Activated B cell treated with CpG ODN at 0.5 μM for 24 hours (primary cell): ENCODE measurements at regions not wholly inside any gene's neighbourhood (a gene's known extent, or its start where the extent isn't known, plus 50 kb on each side); places are given as distances from the start of the nearest gene placed in this dataset.

ENCODE experiments used
- ATAC-seq: fragments of 200-7000 bp; cut with Tn5 transposase; one replicate; pipeline ENCODE4 v1.10.0; 2021; ENCODE audit warnings: low read depth, mild to moderate bottlenecking, moderate library complexity
- CTCF ChIA-PET: fragments of 350-600 bp; sonication (Branson Sonifier 250); formaldehyde crosslinking; loops from one replicate; lab custom pipeline; 2021; ENCODE audit warnings: antibody characterized with exemption; lab: Charles Lee
- POLR2A ChIA-PET: fragments of 350-600 bp; sonication (Branson Sonifier 250); formaldehyde crosslinking; loops from one replicate; lab custom pipeline; 2021; ENCODE audit warnings: antibody characterized with exemption; lab: Charles Lee
- DNase-seq: peaks from one replicate; pipeline ENCODE4 v3.0.0; 2022
- H3K27ac Mint-ChIP-seq: one replicate; pipeline ENCODE4 v1.8.0; 2020; ENCODE audit warnings: mixed read lengths
- H3K27me3 Mint-ChIP-seq: one replicate; pipeline ENCODE4 v1.8.0; 2021; ENCODE audit warnings: mixed read lengths
- H3K36me3 Mint-ChIP-seq: one replicate; pipeline ENCODE4 v1.8.0; 2021; ENCODE audit warnings: low read depth, mixed read lengths
- H3K4me1 Mint-ChIP-seq: one replicate; pipeline ENCODE4 v1.8.0; 2021; ENCODE audit warnings: mixed read lengths
- H3K4me3 Mint-ChIP-seq: one replicate; pipeline ENCODE4 v1.8.0; 2020; ENCODE audit warnings: mild to moderate bottlenecking, mixed read lengths
- H3K9me3 Mint-ChIP-seq: one replicate; pipeline ENCODE4 v1.8.0; 2020; ENCODE audit warnings: mixed read lengths
- CTCF ChIP-seq: fragments of 200-600 bp; IDR thresholded peaks from one replicate; pipeline ENCODE4 v1.8.0; 2022; ENCODE audit warnings: antibody characterized with exemption, mild to moderate bottlenecking
- intact Hi-C: fragments of 100-400 bp; cut with micrococcal nuclease; formaldehyde crosslinking; loops from one replicate; pipeline ENCODE4 v1.15.1; 2024

DNA sequence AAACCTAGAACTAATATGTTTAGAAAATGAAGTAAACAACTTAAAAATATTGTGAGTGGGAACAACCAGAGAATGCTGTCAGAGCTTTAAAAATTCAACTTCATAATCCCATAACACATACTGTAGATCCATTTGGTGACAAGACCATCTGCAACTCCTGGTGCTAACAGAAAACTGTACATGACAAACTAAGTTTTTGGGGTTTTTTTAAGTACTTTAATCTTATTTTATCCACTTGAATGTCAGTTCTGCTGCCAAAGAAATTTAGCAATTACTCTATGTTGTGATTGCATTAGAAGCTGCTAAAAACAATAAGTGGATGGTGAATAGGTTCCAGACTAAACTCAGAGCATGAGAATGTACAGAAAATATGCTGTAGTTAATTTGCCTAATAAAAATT lies 345.4 kb downstream of the COL12A1 start:
- no peaks in the 10 kb centered on the region for H3K27me3 Mint-ChIP-seq
- CTCF ChIA-PET, result no interaction called here
- DNase-seq, result no peak
- no peak for ATAC-seq
- no peaks in the 10 kb centered on the region for H3K4me1 Mint-ChIP-seq
- no peaks in the 10 kb centered on the region for H3K36me3 Mint-ChIP-seq
- no peak overlapping the region for H3K4me3 Mint-ChIP-seq
- no peak for TF ChIP-seq CTCF
- no peak overlapping the region for H3K27ac Mint-ChIP-seq
- intact Hi-C loops, result no loop called here
- POLR2A ChIA-PET, result no interaction called here
- H3K9me3 Mint-ChIP-seq, result no peaks in the 10 kb centered on the region

DNA sequence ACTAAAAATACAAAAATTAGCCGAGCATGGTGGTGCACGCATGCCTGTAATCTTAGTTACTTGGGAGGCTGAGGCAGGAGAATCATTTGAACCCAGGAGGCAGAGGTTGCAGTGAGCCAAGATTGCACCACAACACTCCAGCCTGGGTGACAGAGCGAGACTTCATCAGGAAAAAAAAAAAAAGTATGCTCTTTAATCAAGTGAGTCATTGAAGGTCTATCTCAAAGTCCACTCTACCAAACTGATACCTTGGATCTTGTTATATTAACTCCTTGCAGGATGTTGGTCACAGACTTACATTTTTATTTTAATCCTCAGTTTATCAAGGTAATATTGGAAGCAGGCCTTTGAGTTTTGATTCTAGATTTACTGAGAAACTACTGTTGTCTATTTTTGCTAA lies 348.7 kb downstream of the COL12A1 start:
- Mint-ChIP-seq H3K36me3 (no peaks in the 10 kb centered on the region), H3K9me3 (no peaks in the 10 kb centered on the region), H3K4me3 (no peak overlapping the region), H3K4me1 (no peaks in the 10 kb centered on the region), H3K27ac (no peak overlapping the region), H3K27me3 (no peaks in the 10 kb centered on the region)
- no peak for ATAC-seq
- DNase-seq, result no peak
- intact Hi-C loops, result no loop called here
- TF ChIP-seq CTCF, result no peak
- ChIA-PET CTCF (no interaction called here), POLR2A (no interaction called here)

DNA sequence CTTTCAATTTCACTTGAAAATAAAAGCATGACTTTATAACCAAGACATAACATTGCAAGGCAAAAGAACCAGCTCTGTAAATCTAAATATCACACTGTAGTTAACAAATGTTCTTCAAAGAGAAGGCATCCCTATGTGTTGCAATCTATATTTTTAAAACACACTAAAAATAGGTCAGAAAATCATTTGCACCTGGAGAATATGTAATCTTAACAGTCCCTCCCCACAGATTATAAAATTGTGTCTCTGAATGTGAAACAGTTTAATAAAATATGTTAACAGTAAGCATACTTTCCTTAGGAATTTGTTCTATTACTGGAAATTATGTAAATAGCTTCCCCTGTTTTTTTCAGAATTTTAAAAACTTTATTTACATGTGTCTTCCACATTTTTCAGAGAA lies 351.9 kb downstream of the COL12A1 start:
- ATAC-seq (no peak), DNase-seq (no peak)
- no peaks in the 10 kb centered on the region for H3K36me3 Mint-ChIP-seq
- no peaks in the 10 kb centered on the region for H3K27me3 Mint-ChIP-seq
- intact Hi-C loops, result no loop called here
- H3K27ac Mint-ChIP-seq, result no peak overlapping the region
- peaks cover 2% of the 10 kb centered on the region for H3K9me3 Mint-ChIP-seq
- CTCF ChIA-PET, result no interaction called here
- POLR2A ChIA-PET, result no interaction called here
- no peak for TF ChIP-seq CTCF
- no peak overlapping the region for H3K4me3 Mint-ChIP-seq
- no peaks in the 10 kb centered on the region for H3K4me1 Mint-ChIP-seq

GRCh38 chr6:74851596-74851995 lies 354.3 kb downstream of the COL12A1 start:
- no peak overlapping the region for H3K27ac Mint-ChIP-seq
- intact Hi-C loops, result no loop called here
- TF ChIP-seq CTCF, result no peak

DNA sequence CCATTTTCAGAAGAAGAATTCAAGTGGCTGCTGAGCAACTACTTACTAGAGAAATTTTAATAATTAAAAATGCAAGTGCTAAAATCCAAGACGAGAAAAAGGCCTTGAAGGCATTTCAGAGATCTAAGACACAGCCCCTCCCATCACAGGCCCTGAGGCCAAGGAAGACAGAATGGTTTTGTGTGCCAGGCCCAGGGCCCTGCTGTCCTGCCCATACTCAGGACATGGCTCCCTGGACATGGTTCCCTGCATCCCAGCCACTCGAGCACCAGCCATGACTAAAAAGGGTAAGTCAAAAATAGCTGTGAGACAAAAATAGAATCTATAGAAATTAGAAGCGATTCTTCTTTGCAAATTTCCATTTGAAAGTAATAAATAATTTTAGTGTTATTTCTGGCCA lies 364.9 kb downstream of the COL12A1 start:
- Mint-ChIP-seq H3K4me3 (no peak overlapping the region), H3K27me3 (no peaks in the 10 kb centered on the region), H3K9me3 (peaks cover 4% of the 10 kb centered on the region), H3K36me3 (no peaks in the 10 kb centered on the region), H3K4me1 (no peaks in the 10 kb centered on the region), H3K27ac (no peak overlapping the region)
- ATAC-seq, result no peak
- ChIA-PET CTCF (no interaction called here), POLR2A (no interaction called here)
- TF ChIP-seq CTCF, result no peak
- no peak for DNase-seq
- intact Hi-C loops, result no loop called here

More at GRCh38 chr6:74851596-74851995, 354.3 kb downstream of the COL12A1 start:
- no peak for ATAC-seq
- Mint-ChIP-seq H3K4me3 (no peak overlapping the region), H3K4me1 (no peaks in the 10 kb centered on the region), H3K27me3 (no peaks in the 10 kb centered on the region), H3K9me3 (peaks cover 2% of the 10 kb centered on the region), H3K36me3 (no peaks in the 10 kb centered on the region)
- POLR2A ChIA-PET, result no interaction called here
- CTCF ChIA-PET, result no interaction called here
- DNase-seq, result no peak
